ENCODE measurements at regions not wholly inside any gene's neighbourhood (a gene's known extent, or its start where the extent isn't known, plus 50 kb on each side); places are given as distances from the start of the nearest gene placed in this dataset.
"Not testable (repeated sequence)": the region's sequence is repeated elsewhere in the genome, so short reads cannot be mapped to it uniquely, and the experiment has no call there.

DNA sequence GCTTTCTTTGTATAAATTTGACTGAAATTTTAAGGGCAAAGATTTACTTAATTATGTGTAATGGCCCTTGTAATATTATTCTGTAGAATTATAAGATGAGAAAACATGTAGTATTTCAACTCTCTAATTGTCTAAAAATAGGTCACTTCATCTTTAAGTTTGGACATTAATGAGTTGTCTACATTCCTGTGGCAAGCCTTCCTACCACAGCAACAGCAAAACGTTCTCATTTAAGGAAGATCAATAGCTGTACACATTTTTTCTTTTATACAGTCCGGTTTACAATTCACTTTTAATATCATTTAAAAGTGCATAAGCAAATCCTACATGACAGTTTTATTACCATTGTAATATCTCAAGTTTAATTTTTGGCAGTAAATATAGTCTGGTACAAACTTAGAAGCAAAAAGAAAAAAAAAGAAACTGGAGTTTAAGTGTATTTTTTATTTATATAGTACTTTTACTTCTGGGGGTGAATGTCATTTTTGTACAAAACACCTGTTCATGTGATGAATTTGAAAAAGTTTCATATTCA is 501.8 kb downstream of the ZPLD1 start:
- DNase-seq = no peak

DNA sequence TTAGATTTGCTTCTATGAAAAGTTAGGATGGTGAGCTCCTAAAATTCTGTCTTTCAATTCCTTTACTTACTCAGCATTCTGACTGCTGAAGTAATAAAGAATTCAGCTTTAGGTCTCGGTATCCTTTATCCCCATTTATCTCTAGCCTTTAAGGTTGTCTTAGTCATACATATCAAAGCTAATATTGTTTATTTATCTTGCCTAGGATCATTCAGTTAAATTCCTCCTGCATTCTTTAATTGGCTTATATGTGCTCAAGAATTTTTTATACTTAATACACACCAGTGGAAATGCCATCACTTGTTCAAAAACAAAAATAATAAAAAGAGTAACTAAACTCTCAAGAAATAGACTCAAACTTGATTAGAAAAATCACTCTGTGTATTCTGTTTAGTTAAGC is 507.0 kb downstream of the ZPLD1 start:
- no peak for DNase-seq

DNA sequence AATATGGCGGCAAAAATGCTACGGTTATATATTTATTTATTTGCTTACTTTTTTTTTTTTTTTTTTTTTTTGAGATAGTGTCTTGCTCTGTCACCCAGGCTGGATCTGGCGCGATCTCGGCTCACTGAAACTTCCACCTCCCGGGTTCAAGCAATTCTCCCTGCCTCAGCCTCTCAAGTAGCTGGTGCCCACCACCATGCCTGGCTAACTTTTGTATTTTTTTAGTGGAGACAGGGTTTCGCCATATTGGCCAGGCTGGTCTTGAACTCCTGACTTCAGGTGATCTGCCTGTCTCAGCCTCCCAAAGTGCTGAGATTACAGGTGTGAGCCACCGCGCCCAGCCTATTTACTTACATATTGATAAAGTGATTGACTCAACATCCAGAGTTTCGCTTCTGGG is 511.6 kb downstream of the ZPLD1 start:
- not testable (repeated sequence) for DNase-seq

DNA sequence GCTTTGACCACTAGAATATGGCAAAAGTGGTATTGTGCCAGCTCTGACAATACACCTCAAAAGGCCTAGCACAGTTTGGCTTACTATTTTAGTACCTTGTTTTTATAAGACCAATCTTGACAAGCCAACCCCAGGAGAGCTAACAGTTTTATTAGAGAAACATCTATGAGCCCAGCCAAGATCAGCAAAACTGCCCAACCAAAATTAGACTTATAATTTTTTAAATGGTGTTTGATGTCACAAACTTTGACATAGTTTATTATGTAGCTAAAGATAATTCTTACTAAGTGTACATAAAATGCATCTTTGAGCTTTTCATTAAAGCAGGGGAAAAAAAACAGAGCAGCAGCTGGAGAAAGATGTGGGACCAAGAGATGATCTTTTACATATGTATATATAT is 537.5 kb downstream of the ZPLD1 start:
- DNase-seq = no peak

DNA sequence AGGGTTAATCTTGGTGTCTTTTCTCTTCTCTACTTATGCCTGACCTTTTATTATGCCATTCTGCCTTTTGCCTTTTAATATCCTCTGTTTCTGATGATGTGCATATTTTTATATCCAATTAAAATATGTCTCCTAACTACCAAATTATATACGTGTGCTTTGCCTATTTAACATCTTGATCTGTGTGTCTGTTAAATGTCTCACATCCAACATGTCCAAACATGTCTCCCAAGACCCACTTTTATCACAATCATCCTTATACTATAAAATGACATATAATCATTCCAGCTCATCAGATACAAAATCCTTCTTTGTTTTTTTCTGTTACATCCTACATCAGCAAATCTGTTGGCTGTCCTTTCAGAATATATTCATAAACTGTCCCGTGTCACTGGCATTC is 539.5 kb downstream of the ZPLD1 start:
- no peak for DNase-seq

DNA sequence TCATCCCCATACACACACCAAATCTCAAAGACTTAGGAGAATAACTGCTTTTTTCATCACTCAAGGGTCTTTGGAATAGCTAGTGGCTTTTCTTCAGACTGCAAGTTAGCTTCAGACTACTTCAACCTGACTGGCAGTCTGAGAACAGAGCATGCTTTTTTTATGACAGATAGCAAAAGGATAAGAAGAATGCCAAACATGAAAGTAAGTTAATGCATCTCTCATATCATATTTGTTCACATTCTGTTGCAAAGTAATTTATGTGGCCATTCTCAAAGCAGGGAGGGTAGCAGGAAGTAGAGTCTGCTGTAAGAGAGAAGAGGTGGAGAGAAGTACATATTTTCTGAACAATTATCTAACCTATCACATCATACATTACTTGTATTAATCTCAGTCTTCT is 544.4 kb downstream of the ZPLD1 start:
- DNase-seq = no peak

DNA sequence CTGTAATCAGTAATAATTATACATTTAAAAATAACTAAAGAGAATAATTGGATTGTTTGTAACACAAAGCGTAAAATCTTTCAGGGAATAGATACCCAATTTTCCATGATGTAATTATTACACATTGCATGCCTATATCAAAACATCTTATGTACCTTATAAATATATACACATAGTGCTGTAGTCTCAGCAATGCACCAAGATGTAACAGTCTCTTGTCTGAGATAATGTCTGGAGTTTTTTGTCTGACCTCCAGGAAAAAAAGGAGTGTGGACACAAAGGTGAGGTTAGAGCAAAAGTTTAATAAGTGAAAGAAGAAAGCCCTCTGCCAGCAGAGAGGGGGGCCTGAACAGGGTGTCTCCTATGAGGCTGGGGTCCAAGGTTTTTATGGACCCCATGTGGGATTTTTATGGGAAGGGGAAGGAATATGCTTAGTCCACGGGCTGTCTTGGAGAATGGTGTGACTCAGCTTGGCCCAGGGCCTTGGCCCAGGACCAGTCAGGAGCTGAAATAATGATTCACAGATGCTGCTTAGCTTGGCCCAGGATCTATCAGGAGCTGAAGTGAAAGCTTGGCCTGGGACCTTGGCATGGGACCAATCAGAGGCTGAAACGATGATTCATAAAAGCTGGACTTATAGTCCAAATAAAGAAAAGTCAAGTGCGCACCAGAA is 545.0 kb downstream of the ZPLD1 start:
- DNase-seq = no peak

DNA sequence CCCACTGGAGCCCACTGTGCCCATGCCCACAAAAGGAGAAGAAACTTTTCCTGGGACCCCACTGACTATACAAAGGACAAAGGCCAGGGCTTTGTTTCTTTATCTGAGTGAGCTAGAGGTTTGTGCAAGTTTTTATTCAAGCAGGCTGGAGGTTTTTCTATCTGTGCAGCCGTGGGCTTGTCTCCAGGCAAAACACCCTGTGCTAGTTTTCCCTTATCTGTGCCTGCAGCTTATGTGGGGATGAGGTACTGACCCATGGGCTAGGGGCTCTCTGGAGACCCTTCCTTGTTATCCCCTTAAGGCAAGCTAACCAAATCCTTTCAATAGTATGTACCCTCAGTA is 545.5 kb downstream of the ZPLD1 start:
- no peak for DNase-seq

DNA sequence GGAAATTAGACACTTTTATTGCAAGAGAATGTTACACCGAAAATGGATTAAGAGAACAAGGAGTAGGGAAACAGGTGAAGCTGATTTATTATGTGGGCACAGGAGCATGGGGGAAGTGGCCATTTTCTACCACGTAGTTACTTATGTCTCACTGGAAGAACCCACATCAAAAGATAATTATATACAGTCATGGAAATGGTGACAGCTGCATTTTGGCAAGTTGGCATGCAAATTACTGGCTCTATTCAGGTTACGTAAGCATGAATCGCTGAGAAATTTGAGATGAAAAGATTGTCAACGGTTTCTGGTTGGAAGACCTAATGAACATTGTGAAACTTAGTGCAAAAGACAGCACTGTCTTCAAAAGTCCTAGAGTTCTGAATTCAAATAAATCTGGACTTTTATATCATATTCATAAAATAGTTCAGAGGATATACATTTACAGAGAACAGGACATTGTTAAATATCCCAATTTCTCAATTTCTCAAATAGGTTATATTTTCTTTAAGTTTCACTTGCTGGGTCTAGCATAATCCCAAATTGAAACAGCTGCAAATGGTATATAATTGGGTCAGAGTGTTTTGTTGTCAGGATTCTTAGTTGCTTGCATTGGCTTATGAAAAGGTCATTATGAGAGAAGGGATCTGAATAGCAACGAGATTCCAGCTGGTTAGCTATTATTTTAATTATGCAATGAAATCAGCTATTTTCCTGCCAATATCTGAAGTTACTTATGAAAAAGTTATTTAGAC is 567.8 kb downstream of the ZPLD1 start:
- no peak for DNase-seq

DNA sequence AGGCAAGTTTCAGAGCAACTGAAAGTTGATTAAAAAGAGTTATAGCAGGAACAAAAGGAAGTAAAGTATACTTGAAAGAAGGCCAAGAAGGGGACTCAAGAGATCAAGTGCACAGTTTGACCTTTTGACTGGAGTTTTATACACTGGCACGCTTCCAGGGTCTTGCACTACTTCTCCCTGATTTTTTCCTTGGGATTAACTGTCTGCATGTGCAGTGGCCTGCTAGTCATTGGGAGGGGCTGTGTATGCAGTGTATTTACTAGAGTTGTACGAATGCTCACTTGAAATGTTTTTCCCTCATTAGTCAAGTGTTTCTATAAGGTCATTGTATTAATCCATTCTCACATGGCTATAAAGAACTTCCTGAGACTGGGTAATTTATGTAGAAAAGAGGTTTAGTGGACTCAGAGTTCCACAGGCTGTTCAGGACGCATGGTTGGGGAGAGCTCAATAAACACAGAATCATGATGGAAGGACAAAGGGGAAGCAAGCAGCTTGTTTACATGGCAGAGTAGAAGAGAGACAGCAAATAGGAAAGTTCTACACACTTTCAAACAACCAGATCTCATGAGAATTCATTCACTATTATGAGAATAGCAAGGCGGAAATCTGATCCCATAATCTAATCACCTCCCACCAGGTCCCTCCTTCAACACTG is 571.8 kb downstream of the ZPLD1 start:
- no peak for DNase-seq

DNA sequence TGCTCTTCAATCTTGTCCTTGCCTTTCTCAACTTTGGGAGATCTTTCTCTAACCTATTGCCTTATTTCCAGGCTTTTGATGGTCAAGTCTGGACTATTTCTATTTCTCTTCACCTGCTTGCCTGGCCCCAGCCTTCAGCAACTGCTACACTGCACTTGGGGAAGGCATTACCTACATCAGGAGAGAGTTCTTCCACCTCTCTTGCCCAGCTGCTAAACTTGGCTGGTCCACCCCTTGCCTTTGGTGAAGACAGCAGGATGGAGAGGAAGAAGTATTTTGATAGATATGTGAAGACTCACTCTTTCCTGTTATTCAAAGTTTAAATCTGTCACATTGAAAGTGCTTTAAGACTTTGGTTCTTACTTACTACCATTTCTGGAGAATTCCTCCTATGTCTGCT is 574.8 kb downstream of the ZPLD1 start:
- no peak for DNase-seq

DNA sequence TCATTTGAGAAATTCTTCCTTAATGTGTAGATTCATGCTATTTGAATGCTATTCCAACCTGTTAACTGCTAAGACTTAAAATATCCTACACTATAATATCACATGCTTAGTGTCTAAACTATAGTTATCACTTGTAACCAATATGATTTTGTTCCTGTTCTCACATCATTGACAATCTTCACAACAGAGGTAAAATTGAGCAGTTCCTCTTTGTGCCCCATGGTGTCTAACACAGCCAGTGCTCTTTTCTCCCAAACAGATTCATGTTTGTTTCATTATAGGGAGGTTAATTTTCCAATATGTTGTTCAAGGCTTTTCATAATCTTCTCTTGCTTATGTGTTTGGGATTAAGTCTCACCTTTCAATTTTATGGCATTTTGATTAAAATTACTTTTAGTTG is 591.1 kb downstream of the ZPLD1 start:
- no peak for DNase-seq

DNA sequence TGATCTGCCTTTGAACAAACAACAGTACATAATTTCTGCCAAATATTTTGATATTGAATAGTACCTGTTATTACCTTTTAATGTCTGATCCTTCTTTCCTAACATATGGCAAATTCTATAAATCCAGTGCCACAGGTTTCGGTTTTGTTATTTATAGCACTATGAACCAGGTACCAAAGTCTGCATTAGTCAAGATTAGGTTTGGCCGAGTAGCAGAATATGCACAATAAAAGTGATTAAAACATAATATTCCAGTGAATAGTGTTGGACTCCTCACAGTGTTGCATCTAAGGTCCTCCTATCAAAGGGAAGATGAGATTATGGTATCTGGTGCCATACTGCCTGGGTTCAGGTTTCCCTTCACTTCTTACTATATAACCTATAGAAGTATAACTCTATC is 599.0 kb downstream of the ZPLD1 start:
- no peak for DNase-seq

DNA sequence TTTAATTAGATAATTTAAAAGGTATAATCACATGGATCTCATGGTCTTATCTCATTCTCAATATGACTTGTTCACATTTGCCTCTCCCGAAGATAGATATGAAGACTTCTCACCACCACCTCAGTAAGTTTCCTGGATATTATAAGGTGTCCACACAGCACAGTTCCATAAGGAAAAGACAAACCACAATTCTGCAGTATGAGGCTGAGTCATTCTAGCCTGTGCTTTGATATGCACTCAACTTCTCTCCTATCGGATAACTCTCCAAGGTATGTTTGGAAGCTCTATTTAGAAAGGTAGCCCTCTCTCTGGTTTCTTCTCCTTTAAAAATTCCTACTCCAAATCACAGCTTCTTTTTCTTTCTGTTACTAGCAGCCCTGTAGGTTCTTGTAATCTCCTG is 612.8 kb downstream of the ZPLD1 start:
- no peak for DNase-seq

DNA sequence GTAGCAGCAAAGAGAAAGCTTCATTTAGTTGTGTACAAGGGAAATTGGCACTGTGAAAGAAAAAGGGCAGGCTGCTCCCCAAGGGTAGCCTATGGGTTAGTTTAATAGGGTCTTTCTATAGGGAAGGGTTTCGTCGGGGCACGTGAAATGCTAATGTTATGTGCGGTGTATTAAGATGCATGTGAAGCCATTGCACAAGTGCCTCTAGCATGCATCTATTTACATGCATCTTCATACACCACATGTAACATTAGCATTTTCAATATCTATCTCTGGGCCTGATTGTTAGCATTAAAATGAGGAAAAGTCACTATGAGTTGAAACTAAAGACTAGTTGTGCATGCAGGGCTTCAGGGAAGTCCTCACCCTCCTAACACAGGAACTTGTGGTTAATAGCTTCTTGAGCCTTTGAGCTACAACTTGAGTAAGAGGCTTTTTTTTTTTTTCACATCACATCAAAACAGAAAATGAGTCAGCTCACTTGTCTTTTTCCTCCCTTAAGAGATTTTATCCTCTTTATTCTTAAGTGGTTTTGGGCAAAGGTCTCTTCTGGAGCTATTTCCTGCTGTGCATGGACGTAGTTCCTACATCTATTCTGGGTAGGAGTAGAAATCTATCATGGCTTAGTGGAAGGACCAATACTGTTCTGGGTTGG is 613.4 kb downstream of the ZPLD1 start:
- DNase-seq = no peak

DNA sequence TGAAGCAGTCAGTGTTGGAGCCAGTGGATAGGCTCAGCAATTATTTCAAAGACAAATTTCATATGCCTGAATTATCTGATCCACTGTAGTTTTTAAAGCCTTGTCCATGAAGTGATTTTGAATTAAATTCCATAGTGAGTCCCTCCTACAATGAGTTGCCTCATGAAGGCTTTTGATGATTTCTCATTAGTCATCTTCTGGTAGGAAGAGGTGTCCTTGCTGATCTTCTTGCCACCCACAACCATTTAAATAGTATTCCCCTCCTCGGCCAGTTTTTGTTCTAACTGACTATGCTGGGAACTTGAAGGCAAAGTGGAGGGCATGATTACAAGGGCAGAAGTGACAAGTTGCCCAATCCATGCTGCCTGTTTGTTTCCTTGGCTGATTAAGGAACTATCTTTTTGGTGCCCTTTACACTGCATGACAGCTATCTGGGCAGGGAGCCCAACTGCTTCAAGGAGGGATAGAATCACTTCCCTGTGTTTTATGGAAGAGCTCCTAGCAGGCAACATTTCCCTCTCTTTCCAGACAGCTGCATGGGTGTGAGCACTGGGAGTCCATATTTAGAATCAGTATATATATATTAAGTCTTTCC is 617.5 kb downstream of the ZPLD1 start:
- DNase-seq = no peak

DNA sequence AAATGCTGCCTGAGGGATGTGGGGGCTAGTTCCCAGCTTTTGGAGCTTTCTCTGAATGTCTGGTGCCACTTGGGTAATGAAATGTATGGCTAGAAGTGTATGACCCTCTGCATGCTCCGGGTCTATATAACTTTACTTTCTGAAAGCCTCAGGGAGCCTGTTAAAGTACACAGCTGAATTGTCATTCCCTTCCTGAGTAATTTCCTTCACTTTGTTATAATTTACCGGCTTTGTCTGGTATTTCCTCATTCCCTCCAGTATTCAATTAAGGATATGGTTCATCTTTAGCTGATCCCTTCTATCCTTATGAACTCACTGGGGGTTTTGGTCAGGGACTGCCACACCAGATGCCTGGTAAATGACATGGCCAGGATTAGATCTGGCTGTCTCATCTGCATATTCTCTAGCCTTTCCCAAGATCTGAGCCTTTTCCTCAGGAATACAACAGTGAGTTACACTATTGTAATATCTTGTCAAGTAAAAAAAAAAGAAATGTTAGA is 620.3 kb downstream of the ZPLD1 start:
- no peak for DNase-seq

DNA sequence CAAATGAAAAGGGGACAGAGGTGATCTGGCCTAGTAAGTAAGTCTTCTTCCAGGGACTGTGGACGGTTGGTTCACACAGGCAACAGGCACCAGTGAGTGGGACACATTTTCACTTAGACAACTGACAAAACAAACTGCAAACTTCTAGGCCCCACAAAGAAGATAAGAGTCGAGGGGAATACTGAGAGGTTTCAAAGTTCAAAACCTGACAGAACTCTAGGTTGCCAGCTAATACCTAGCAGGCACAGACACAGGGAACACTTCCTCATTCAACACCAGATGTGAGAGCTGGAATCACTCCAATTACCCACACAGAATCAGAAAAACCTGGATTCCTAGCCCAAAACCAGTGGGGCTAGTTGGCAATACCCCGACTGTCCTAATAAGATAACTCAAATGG is 621.7 kb downstream of the ZPLD1 start:
- no peak for DNase-seq

DNA sequence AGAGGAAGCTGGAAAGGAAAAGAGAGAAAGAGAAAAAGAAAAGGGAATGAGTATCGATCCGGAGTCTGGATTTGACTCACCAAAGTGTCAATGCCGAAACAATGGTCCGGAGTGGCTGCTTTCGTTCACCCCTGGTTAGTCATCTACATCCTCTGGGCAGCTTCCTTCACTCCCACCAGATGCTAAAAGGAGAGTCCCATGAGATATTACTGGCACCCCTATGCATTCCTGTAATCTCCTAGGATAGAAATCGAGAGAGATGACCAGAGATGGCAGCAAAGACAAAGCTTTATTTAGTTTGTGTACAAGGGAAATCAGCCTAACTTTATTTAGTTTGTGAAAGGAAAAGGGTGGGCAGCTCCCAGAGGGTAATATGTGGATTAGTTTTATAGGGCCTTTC is 622.2 kb downstream of the ZPLD1 start:
- DNase-seq = no peak

DNA sequence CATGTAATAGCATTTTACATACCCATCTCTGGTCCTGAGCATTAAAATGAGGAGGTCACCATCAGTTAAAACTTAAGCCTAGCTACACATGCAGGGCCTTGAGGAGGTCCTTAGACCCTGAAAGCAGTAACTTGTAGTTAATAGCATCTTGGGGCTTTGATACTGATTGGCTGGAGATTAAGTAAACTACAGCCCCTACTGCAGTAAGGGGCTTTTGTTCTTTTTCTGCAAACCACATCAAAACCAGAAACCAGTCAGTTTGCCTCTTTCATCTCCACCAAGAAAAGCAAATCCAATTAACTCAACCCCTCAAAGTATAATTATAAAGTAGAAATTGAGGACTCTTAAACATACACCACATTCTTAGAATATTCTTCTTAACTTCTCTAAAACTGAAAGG is 622.7 kb downstream of the ZPLD1 start:
- no peak for DNase-seq

DNA sequence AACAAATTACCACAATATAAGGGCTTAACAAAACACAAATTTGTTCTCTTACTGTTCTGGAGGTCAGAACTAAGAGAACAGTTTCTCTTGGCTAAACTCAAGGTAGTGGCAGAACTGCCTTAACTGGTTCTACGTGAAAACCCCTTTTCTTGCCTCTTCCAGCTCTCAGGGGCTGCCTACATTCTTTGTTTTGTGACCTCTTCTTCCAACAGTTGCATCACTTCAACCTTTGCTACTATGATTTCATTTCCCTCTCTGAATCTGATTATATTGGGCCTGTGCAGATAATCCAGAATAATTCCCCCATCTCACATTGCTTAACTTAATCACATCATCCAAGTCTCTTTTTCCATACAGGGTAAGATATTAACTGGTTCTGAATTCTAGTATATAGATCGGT is 624.6 kb downstream of the ZPLD1 start:
- DNase-seq = no peak

DNA sequence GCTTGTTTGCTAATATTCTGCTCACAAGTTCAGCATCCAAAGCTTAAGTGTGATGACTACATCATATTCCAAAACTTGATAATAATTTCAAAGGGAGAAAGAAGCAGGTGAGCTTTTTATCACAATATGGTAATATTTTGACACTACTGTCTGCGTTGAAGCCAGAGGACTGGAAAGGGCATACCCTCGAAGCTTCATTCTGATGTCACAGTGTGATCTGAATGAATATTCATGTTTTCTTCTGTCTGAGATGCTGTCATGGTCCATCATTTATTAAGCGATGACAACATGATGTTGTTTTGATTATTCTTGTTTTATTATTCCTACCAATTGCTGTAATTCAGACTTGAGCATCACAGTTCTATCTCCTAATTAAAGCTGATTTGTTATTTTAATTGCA is 625.4 kb downstream of the ZPLD1 start:
- DNase-seq = no peak

DNA sequence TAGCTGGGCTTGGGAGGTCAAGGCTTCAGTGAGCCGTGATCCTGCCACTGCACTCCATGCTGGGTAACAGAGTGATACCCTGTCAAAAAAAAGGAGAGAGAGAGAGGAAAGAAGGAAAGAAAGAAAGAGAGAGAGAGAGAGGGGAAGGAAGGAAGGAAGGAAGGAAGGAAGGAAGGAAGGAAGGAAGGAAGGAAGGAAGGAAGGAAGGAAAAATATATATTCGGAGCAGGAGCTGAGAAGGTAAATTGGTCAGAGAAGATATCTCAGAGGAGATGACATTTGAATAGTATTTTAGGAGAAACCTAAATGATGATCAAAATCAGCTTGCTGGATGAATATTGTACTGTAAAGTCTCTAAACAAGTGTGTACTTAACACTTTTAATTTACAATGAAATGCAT is 633.1 kb downstream of the ZPLD1 start:
- DNase-seq = no peak
